ENCODE measurements at regions not wholly inside any gene's neighbourhood (a gene's known extent, or its start where the extent isn't known, plus 50 kb on each side); places are given as distances from the start of the nearest gene placed in this dataset.
"Not testable (repeated sequence)": the region's sequence is repeated elsewhere in the genome, so short reads cannot be mapped to it uniquely, and the experiment has no call there.

DNA sequence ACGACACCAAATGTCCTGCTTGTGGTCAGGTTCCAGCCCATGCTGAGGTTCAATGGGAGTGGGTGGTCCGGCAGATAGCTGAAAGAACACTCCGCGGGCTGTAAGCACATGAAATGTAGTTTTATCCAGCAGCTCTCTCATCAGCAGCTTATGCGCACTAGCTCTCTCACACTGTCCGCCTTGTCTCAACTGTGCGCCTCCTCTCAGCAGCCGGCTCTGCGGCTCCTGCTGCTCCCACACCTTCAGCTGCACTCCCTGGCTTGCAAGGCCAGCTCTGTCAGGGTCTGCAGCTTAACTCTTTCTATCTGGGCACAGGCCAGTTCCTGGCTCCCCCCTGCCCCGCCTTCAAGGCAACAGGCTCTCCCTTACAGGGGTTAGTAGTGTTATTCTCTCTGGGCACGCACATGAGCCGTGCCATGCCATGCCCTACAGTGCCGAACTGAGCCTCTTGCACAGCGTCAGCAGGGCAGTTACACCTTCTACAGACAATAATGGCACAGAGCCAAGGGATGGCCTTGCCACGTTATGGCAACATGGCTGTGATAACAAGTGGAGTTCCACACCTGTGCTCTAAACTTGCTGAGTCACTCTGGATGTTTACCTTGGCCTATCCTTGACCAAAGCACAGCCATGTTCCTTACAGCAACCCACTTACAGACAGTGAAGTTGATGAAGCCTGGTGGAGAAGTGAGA, 84.0 kb upstream of the LRFN2 start:
- peak; percentile 11 for DNase-seq

DNA sequence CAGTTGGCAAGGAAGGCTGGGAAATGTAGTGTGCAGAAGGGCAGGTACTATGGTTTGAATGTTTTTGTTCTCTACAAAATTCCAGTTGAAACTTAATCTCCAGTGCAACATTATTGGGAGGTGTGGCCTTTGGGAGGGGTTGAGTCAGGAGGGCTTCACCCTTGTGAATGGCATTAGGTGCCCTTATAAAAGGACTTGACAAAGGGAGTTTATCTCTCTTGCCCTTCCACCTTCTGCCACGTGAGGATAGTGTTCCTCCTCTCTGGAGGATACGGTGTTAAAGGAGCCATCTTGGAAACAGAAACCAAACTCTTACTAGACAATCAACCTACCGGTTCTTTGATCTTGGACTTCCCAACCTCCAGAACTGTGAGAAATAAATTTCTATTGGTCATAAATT, 82.2 kb upstream of the LRFN2 start:
- DNase-seq, result no peak

DNA sequence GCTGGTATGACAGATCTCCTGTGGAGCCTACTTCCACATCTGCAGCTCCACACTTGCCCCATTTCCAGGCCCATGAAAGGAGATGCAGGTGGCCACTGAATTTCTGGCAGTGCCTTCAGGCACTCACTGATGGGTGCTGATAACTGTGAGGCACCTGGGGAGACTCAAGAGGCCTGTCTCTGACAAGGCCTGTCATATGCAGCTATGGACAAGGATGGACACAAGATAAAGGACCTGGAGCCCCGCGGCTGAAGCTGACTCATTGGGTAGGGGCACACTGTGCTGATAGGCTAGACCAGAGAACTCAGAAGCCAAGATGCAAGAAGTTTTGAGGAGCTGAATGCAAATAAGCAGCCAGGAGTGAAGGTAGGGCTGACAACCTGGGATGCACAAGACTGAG, 81.0 kb upstream of the LRFN2 start:
- DNase-seq, result no peak

DNA sequence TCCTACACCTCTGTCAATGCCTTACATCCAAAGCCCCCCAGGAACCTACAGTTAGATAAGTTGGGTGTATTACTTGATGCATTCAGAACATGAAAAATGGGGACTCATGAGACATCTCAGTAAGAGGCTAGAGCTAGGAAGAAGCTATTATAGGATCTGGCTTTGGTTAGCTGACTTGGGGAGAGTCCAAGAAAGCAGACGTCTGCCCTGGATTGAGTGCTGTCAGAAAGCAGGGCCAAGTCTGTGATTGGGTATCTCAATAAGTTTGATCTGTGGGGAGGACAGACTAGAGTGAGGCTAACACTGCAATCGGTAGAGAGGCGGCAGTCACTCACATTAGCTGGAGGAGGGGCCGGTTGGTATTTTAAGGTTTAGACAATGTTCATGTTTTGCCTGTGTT, 79.4 kb upstream of the LRFN2 start:
- no peak for DNase-seq

DNA sequence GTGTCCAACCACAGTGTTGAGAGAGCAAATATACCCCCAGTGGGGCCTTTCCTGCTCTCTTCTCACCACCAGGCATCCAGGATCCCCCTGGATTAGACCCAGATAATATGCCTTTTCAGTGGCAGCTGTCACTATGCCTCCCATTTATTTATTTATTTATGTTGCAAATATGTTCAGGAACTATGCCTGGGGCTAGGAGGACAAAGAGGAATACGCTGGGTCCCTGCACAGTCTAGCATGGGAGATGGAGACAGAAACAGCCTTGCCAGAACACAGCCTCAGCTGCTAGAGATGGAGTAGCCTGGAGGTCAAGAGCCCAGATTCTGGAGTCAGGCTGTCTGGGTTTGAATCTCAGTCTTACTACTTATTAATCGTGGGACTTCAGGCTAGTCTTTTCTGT, 74.6 kb upstream of the LRFN2 start:
- peak; percentile 2 for DNase-seq

DNA sequence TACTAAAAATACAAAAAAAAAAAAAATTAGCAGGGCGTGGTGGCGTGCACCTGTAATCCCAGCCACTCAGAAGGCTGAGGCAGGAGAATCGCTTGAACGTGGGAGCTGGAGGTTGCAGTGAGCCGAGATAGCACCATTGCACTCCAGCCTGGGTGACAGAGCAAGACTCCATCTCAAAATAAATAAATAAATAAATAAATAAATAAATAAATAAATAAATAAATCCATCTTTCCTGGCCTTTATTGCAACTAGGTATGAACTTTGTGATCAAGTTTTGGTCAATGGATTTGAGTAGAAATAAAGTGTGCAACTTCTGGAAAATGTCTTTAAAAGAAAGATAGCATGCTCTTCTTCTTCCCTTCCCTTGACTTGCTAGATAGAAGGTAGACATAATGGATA, 69.6 kb upstream of the LRFN2 start:
- DNase-seq, result not testable (repeated sequence)

DNA sequence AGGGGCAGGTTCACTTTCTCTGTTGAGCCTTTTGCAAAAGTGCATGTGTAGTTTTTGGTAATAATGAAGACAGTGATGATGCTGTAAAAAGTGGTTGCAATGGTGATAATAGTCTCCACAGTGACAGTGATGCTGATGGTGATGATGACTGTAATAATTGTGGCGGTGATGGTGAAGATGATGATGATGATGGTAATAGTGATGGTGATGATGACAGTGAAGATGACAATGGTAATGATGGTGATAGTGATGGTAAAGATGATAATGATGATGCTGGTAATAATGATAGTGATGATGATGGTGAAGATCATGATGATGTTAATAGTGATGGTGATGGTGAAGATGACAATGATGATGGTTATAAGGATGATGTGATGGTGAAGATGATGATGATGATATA, 67.7 kb upstream of the LRFN2 start:
- DNase-seq, result no peak

DNA sequence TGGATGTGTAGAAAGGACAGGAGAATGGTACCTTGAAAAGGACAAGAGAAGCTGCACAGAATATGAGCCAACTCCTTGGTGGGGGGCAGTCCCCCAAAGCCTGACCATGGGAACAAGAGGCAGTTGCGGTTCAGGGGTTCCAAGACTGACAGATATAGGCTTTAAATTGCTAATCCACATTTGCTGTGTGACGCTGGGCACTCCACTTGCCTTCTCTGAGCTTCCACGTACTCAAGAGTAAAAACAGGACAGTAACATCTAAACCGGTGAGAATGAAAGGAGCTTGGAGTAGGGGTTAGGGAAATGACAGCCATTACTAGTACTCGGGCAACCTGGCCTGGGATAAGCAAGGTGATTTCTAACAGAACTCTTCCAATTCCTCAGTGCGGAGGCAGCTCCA, 57.9 kb upstream of the LRFN2 start:
- DNase-seq, result no peak

DNA sequence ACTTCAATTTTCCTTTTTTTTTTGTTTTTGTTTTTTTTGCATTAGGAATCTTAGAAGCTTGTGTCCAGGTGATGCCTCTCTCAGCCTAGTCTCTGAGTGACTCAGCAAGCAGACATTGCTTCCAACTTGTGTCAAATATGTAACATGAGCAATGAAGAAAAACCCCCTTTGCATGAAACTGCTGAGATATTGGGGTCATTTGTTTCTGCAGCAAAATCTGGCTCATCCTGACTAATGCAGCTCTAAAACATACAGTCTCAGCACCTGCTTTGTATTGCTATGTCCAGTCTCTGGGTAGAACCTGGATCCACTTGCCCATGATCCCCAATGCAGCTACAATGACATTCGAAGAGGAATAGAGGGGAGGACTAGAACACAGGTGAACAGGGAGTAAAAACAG, 55.7 kb upstream of the LRFN2 start:
- DNase-seq, result no peak

DNA sequence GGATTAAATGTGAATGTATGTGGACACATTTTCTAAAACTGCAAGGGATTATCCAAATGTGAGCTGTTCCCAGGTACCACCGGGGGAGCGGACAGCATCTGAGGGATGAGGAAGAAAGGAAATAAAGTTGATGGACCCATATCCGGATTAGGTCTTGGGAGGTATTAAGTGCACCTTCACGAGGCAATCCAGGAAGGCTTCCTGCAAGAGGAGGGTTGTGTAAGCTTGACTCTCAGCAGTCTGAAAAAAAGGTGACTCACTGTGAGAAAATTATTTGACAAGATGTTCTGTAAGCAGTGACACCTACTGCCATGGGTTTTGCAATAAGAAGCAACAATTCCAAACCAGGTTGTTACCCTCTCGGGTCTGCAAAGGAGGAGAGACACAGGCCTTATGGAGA, 55.0 kb upstream of the LRFN2 start:
- DNase-seq, result no peak

DNA sequence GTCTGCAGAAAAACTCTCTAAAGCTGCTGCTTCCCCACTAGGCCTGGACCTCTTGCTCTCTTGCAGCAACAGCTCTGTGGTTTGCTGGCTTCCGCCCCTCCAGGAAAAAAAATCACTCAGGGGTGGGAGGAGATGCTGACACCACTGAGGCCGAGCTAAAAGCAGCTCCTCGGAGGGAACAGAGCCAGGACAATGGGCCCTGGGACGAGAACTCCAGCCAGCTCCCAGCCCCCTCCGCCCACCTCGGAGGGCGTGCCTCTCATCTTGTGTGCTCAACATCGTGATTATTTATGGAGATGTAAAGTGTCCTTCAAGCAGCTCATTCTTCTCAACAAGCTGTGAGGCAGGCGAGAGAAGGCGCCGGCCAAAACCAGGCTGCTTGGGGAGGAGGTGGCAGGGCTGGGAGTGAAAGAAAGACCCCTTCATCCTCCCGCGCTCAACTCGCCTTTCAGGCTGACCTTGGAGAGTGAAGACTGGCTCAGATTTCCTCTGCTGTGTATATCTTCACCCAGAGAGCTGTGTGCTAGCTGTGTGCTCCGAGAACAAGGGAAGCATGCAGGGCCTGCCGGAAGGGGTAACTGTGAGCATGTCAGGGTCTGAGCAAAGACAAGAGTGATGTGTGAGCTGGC, 53.5 kb upstream of the LRFN2 start:
- no peak for DNase-seq
